Omental fat pad (tissue), 3 donors: ENCODE measurements at regions not wholly inside any gene's neighbourhood (a gene's known extent, or its start where the extent isn't known, plus 50 kb on each side); places are given as distances from the start of the nearest gene placed in this dataset.
"Not testable (repeated sequence)": the region's sequence is repeated elsewhere in the genome, so short reads cannot be mapped to it uniquely, and the experiment has no call there.

Source experiments
- ATAC-seq: fragments of 150-250 bp; one replicate; pipeline ENCODE4 v1.9.1; 2016; ENCODE audit warnings: mild to moderate bottlenecking, moderate library complexity; ENCODE audit not compliant: low FRiP score
- DNase-seq: peaks from one replicate; pipeline ENCODE4 v3.0.0-alpha.2; 2019; ENCODE audit warnings: low spot score
- TF ChIP-seq, protein P1 (sequence below), 3 donors: fragments of 450-650 bp; IDR thresholded peaks; one replicate each; pipeline ENCODE4 v1.5.1; 2016 to 2017; ENCODE audit warnings: antibody characterized with exemption in 3 of 3, mild to moderate bottlenecking in 3 of 3, moderate library complexity in 2 of 3

- ATAC-seq (no peak), DNase-seq (no peak)
- TF ChIP-seq, protein P1, sequence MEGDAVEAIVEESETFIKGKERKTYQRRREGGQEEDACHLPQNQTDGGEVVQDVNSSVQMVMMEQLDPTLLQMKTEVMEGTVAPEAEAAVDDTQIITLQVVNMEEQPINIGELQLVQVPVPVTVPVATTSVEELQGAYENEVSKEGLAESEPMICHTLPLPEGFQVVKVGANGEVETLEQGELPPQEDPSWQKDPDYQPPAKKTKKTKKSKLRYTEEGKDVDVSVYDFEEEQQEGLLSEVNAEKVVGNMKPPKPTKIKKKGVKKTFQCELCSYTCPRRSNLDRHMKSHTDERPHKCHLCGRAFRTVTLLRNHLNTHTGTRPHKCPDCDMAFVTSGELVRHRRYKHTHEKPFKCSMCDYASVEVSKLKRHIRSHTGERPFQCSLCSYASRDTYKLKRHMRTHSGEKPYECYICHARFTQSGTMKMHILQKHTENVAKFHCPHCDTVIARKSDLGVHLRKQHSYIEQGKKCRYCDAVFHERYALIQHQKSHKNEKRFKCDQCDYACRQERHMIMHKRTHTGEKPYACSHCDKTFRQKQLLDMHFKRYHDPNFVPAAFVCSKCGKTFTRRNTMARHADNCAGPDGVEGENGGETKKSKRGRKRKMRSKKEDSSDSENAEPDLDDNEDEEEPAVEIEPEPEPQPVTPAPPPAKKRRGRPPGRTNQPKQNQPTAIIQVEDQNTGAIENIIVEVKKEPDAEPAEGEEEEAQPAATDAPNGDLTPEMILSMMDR (IDR thresholded peaks at IDR 0.05), result no peak
Measured at GRCh38 chr4:160100316-160100715, 997.4 kb downstream of the RAPGEF2 start.

- TF ChIP-seq, protein P1 (IDR thresholded peaks at IDR 0.05), result no peak
- ATAC-seq (no peak), DNase-seq (no peak)
Measured at GRCh38 chr4:160110891-160111290, 1008.0 kb downstream of the RAPGEF2 start.

- no peak for DNase-seq
- ATAC-seq, result no peak
- TF ChIP-seq, protein P1 (IDR thresholded peaks at IDR 0.05), result no peak
Measured at GRCh38 chr4:160117686-160118085, 1014.8 kb downstream of the RAPGEF2 start.

GRCh38 chr4:160125576-160126287 is 1022.9 kb downstream of the RAPGEF2 start:
- ATAC-seq, result not testable (repeated sequence)

GRCh38 chr4:160127211-160127610 is 1024.3 kb downstream of the RAPGEF2 start:
- TF ChIP-seq, protein P1 (IDR thresholded peaks at IDR 0.05), result no peak
- no peak for DNase-seq
- no peak for ATAC-seq

More at GRCh38 chr4:160125576-160126287, 1022.9 kb downstream of the RAPGEF2 start:
- not testable (repeated sequence) for DNase-seq

- DNase-seq (no peak), ATAC-seq (no peak)
- TF ChIP-seq, protein P1 (IDR thresholded peaks at IDR 0.05), result no peak
Measured at GRCh38 chr4:160129439-160129838, 1026.6 kb downstream of the RAPGEF2 start.

GRCh38 chr4:160136021-160136420 is 1033.1 kb downstream of the RAPGEF2 start:
- DNase-seq, result no peak
- TF ChIP-seq, protein P1 (IDR thresholded peaks at IDR 0.05), result no peak
- no peak for ATAC-seq
